A549 (cell line): ENCODE measurements at regions not wholly inside any gene's neighbourhood (a gene's known extent, or its start where the extent isn't known, plus 50 kb on each side); places are given as distances from the start of the nearest gene placed in this dataset.

Experiments used
- ATAC-seq, 2 experiments: fragments of 200-7000 bp in 1 of 2; fragments of >200 bp in 1 of 2; cut with Nextera tagmentation in 1 of 2; cut with Tn5 transposase in 1 of 2; 3 replicates each; pipeline versions ENCODE4 v1.8.0 to v1.9.1; 2018 to 2020; ENCODE audit warnings: mild to moderate bottlenecking in 1 of 2, moderate library complexity in 1 of 2
- CTCF ChIA-PET: fragments of 300-600 bp; sonication (Branson Sonifier 250); formaldehyde crosslinking; extraction: SDS; loops from one replicate; lab custom pipeline; 2021; ENCODE audit warnings: antibody characterized with exemption, inconsistent platforms; lab: Yijun Ruan, JAX
- POLR2A ChIA-PET: fragments of 350-600 bp; formaldehyde crosslinking; extraction: SDS; loops from one replicate; lab custom pipeline; 2021; ENCODE audit warnings: antibody characterized with exemption, inconsistent platforms; lab: Yijun Ruan, JAX
- DNase-seq, 2 experiments: peaks; one replicate each; pipeline versions ENCODE4 v3.0.0 to v3.0.0-alpha.2; 2011 to 2016; ENCODE audit warnings: low read depth in 1 of 2, low spot score in 1 of 2
- FAIRE-seq: peaks from 2 replicates; lab custom pipeline; 2011; peaks lifted over from hg19 to GRCh38; lab: Jason Lieb, UNC
- H3K27ac ChIP-seq, 2 experiments: fragments of >200 bp; sonication (Bioruptor Twin); formaldehyde crosslinking; 3 replicates each; pipeline ENCODE4 v1.5.1; 2016 to 2017
- H3K4me1 ChIP-seq: fragments of >200 bp; sonication (Bioruptor Twin); formaldehyde crosslinking; 3 replicates; pipeline ENCODE4 v1.6.1; 2016
- H3K4me2 ChIP-seq: fragments of >200 bp; sonication (Bioruptor Twin); formaldehyde crosslinking; 3 replicates; pipeline ENCODE4 v1.6.1; 2016
- H3K4me3 ChIP-seq: fragments of >200 bp; sonication (Bioruptor Twin); formaldehyde crosslinking; 3 replicates; pipeline ENCODE4 v1.5.1; 2016
- H3K9me3 ChIP-seq: fragments of >200 bp; sonication (Bioruptor Twin); formaldehyde crosslinking; 3 replicates; pipeline ENCODE4 v1.6.1; 2016
- BHLHE40 ChIP-seq: IDR thresholded peaks from 2 replicates; pipeline ENCODE4 v1.6.1; 2012; ENCODE audit warnings: low read depth, low read length, inconsistent platforms
- CBX8 ChIP-seq: fragments of 200-600 bp; sonication (generic); IDR thresholded peaks from 2 replicates; pipeline ENCODE4 v1.6.1; 2016
- CHD4 ChIP-seq: fragments of 200-600 bp; sonication (generic); IDR thresholded peaks from 2 replicates; pipeline ENCODE4 v1.6.1; 2016; ENCODE audit warnings: antibody characterized with exemption, mild to moderate bottlenecking, borderline replicate concordance
- EHF ChIP-seq: fragments of 250-450 bp; sonication (Bioruptor Pico); IDR thresholded peaks from 2 replicates; pipeline ENCODE4 v1.5.0; 2020; ENCODE audit warnings: mild to moderate bottlenecking
- EHMT2 ChIP-seq: fragments of 200-600 bp; sonication (generic); IDR thresholded peaks from 2 replicates; pipeline ENCODE4 v1.6.1; 2016; ENCODE audit warnings: antibody characterized with exemption, low read depth, mild to moderate bottlenecking, moderate library complexity
- EP300 ChIP-seq, 2 experiments: fragments of >200 bp; sonication (Bioruptor Twin); formaldehyde crosslinking; IDR thresholded peaks; 2 replicates in 1 of 2; 3 replicates in 1 of 2; pipeline ENCODE4 v1.6.1; 2016 to 2017
- HDAC2 ChIP-seq: fragments of 200-600 bp; sonication (generic); IDR thresholded peaks from 2 replicates; pipeline ENCODE4 v1.6.1; 2016
- HEYL ChIP-seq: fragments of 250-450 bp; sonication (Bioruptor Pico); IDR thresholded peaks from 2 replicates; pipeline ENCODE4 v1.8.0; 2021; ENCODE audit warnings: mild to moderate bottlenecking, moderate library complexity
- HOXA7 ChIP-seq: fragments of 250-450 bp; sonication (Bioruptor Pico); IDR thresholded peaks from 2 replicates; pipeline ENCODE4 v1.5.0; 2020; ENCODE audit warnings: mild to moderate bottlenecking, moderate library complexity
- HOXB13 ChIP-seq: fragments of 250-450 bp; sonication (Bioruptor Pico); IDR thresholded peaks from 2 replicates; pipeline ENCODE4 v1.5.0; 2020; ENCODE audit warnings: low read depth, mild to moderate bottlenecking, moderate library complexity
- JUN ChIP-seq, 2 experiments: fragments of >200 bp; sonication (Bioruptor Twin); formaldehyde crosslinking; IDR thresholded peaks; 2 replicates in 1 of 2; 3 replicates in 1 of 2; pipeline ENCODE4 v1.6.1; 2016 to 2017
- MAFK ChIP-seq: fragments of 450-650 bp; IDR thresholded peaks from 2 replicates; pipeline ENCODE4 v1.6.1; 2014; ENCODE audit not compliant: partially characterized antibody
- MYC ChIP-seq: IDR thresholded peaks from 2 replicates; pipeline ENCODE4 v1.6.1; 2012; ENCODE audit warnings: mild to moderate bottlenecking, inconsistent platforms, low read length, improper control_type of control experiment, borderline replicate concordance
- NR3C1 ChIP-seq: fragments of >200 bp; sonication (Bioruptor Twin); formaldehyde crosslinking; IDR thresholded peaks from 3 replicates; pipeline ENCODE4 v1.6.1; 2017
- POLR2AphosphoS2 ChIP-seq: conservative IDR thresholded peaks from 2 replicates; pipeline ENCODE4 v1.6.1; 2012; ENCODE audit warnings: low read length, improper control_type of control experiment, inconsistent platforms
- RCOR1 ChIP-seq: fragments of 150-350 bp; IDR thresholded peaks from 2 replicates; pipeline ENCODE4 v1.6.1; 2014; ENCODE audit warnings: antibody characterized with exemption, low read length, low read depth
- RFX5 ChIP-seq: fragments of 450-650 bp; IDR thresholded peaks from 2 replicates; pipeline ENCODE4 v1.7.1; 2014; ENCODE audit warnings: antibody characterized with exemption, mild to moderate bottlenecking, moderate library complexity
- SREBF2 ChIP-seq: fragments of 450-650 bp; IDR thresholded peaks from 2 replicates; pipeline ENCODE4 v1.6.1; 2014; ENCODE audit warnings: mild to moderate bottlenecking, moderate library complexity
- ZC3H11A ChIP-seq: fragments of 450-650 bp; IDR thresholded peaks from 2 replicates; pipeline ENCODE4 v1.6.1; 2014; ENCODE audit warnings: antibody characterized with exemption, mild to moderate bottlenecking
- ZFP36 ChIP-seq: fragments of 450-650 bp; IDR thresholded peaks from 2 replicates; pipeline ENCODE4 v1.6.1; 2014; ENCODE audit warnings: borderline replicate concordance; ENCODE audit not compliant: partially characterized antibody
- ZNF302 ChIP-seq: fragments of 250-450 bp; sonication (Bioruptor Pico); IDR thresholded peaks from 2 replicates; pipeline ENCODE4 v1.9.0; 2021; ENCODE audit warnings: inconsistent platforms, mild to moderate bottlenecking, moderate library complexity
- ZSCAN20 ChIP-seq: fragments of 250-450 bp; sonication (Bioruptor Pico); IDR thresholded peaks from 2 replicates; pipeline ENCODE4 v1.8.0; 2022; ENCODE audit warnings: mild to moderate bottlenecking, moderate library complexity
- WGBS: methylation state at CpG from one replicate; pipeline ENCODE4 v1.1.6; 2017; ENCODE audit errors: missing lambda C conversion rate; 5-methylcytosine and 5-hydroxymethylcytosine counted together
- TF ChIP-seq, protein P1 (sequence below): fragments of >200 bp; sonication (Bioruptor Twin); formaldehyde crosslinking; IDR thresholded peaks from 2 replicates; pipeline ENCODE4 v1.6.1; 2016
- TF ChIP-seq, protein P2 (sequence below): IDR thresholded peaks from 2 replicates; pipeline ENCODE4 v1.6.1; 2012
- TF ChIP-seq, protein P3 (sequence below): fragments of >200 bp; sonication (Bioruptor Twin); formaldehyde crosslinking; IDR thresholded peaks from 3 replicates; pipeline ENCODE4 v1.6.1; 2016
- TF ChIP-seq, protein P4 (sequence below): fragments of 250-450 bp; sonication (Bioruptor Pico); IDR thresholded peaks from 2 replicates; pipeline ENCODE4 v1.5.0; 2021; ENCODE audit warnings: mild to moderate bottlenecking, moderate library complexity, borderline replicate concordance

DNA sequence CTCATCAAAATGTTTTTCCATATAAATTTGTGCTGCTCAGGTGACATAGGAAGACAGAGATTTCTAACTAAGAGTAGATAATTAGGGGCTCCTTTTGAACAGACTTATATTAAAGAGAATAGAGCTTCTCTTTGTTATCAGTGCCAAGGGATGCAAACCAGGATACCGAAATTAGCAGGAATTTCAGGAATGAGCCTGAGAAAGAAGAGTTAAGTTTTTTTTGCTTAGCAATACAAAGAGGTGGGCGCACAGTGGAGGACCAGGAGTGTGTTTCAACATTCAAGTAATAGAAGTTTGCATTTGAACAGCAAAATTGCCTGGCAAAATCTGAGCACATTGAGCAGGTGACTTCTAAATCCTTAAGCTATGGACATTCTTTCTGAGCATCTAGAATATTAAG lies 541.3 kb downstream of the GBA3 start:
- no peak for FAIRE-seq
- H3K4me1 ChIP-seq: no peaks in the 10 kb centered on the region

DNA sequence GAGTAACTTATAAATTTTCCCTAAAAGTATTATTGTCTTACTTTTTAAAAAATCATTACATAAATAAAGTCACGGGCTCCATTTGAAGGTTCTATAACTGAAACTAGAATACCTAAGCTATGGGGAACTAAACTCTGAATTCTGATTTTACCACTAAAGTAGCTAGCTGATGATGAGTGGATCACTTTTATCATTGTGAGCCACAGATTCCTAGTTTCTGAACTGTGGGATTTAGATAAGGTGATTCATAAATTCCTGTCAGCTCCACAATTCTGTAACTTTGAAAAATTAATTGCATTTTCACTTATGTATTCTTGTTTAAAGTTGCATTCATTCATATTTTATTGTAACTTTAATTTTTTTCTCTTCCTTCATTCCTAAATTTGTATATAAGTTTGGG lies 540.9 kb downstream of the GBA3 start:
- ChIA-PET POLR2A (no interaction called here), CTCF (no interaction called here)
- DNase-seq (no peak), ATAC-seq (no peak), FAIRE-seq (no peak)
- H3K9me3 ChIP-seq: no peaks in the 10 kb centered on the region
- no peak for TF ChIP-seq HEYL (CRISPR knock-in tag)
- no peak for TF ChIP-seq ZC3H11A
- no peak for TF ChIP-seq JUN (IDR thresholded peaks at IDR 0.05)
- no peak for TF ChIP-seq NR3C1
- TF ChIP-seq CHD4: no peak
- TF ChIP-seq EHMT2: no peak
- TF ChIP-seq CBX8: no peak
- no peak for TF ChIP-seq RCOR1
- no peak for TF ChIP-seq ZFP36
- TF ChIP-seq MAFK: no peak
- TF ChIP-seq, protein P1, sequence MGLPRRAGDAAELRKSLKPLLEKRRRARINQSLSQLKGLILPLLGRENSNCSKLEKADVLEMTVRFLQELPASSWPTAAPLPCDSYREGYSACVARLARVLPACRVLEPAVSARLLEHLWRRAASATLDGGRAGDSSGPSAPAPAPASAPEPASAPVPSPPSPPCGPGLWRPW: no peak
- TF ChIP-seq EP300 (IDR thresholded peaks at IDR 0.05): no peak
- no peak for TF ChIP-seq ZSCAN20
- TF ChIP-seq, protein P2, sequence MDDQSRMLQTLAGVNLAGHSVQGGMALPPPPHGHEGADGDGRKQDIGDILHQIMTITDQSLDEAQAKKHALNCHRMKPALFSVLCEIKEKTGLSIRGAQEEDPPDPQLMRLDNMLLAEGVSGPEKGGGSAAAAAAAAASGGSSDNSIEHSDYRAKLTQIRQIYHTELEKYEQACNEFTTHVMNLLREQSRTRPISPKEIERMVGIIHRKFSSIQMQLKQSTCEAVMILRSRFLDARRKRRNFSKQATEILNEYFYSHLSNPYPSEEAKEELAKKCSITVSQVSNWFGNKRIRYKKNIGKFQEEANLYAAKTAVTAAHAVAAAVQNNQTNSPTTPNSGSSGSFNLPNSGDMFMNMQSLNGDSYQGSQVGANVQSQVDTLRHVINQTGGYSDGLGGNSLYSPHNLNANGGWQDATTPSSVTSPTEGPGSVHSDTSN: no peak
- no peak for TF ChIP-seq BHLHE40
- TF ChIP-seq, protein P3, sequence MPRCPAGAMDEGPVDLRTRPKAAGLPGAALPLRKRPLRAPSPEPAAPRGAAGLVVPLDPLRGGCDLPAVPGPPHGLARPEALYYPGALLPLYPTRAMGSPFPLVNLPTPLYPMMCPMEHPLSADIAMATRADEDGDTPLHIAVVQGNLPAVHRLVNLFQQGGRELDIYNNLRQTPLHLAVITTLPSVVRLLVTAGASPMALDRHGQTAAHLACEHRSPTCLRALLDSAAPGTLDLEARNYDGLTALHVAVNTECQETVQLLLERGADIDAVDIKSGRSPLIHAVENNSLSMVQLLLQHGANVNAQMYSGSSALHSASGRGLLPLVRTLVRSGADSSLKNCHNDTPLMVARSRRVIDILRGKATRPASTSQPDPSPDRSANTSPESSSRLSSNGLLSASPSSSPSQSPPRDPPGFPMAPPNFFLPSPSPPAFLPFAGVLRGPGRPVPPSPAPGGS: no peak
- no peak for TF ChIP-seq MYC
- no peak overlapping the region for H3K4me2 ChIP-seq
- no peak overlapping the region for H3K4me3 ChIP-seq
- H3K4me1 ChIP-seq: no peaks in the 10 kb centered on the region
- WGBS: 29% methylated on average over 1 of the region's 1 CpG
- H3K27ac ChIP-seq: no peak overlapping the region

More for the DNA sequence above, 541.3 kb downstream of the GBA3 start:
- Histone ChIP-seq H3K4me2 (no peak overlapping the region), H3K27ac (no peak overlapping the region), H3K4me3 (no peak overlapping the region), H3K9me3 (no peaks in the 10 kb centered on the region)
- DNase-seq (no peak), ATAC-seq (no peak)
- TF ChIP-seq EHF (CRISPR knock-in tag) (no peak), SREBF2 (no peak), POLR2AphosphoS2 (no peak), HOXB13 (no peak), EP300 (IDR thresholded peaks at IDR 0.05) (no peak), HDAC2 (no peak), ZNF302 (CRISPR knock-in tag) (no peak), HOXA7 (CRISPR knock-in tag) (no peak), RFX5 (no peak), HEYL (CRISPR knock-in tag) (no peak)
- TF ChIP-seq, protein P4, sequence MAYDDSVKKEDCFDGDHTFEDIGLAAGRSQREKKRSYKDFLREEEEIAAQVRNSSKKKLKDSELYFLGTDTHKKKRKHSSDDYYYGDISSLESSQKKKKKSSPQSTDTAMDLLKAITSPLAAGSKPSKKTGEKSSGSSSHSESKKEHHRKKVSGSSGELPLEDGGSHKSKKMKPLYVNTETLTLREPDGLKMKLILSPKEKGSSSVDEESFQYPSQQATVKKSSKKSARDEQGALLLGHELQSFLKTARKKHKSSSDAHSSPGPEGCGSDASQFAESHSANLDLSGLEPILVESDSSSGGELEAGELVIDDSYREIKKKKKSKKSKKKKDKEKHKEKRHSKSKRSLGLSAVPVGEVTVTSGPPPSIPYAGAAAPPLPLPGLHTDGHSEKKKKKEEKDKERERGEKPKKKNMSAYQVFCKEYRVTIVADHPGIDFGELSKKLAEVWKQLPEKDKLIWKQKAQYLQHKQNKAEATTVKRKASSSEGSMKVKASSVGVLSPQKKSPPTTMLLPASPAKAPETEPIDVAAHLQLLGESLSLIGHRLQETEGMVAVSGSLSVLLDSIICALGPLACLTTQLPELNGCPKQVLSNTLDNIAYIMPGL (CRISPR knock-in tag): no peak
- TF ChIP-seq, protein P3: no peak
- ChIA-PET CTCF (no interaction called here), POLR2A (no interaction called here)
- WGBS: 40% methylated on average over 2 of the region's 2 CpGs
